ENCODE measurements at regions not wholly inside any gene's neighbourhood (a gene's known extent, or its start where the extent isn't known, plus 50 kb on each side); places are given as distances from the start of the nearest gene placed in this dataset.

DNA sequence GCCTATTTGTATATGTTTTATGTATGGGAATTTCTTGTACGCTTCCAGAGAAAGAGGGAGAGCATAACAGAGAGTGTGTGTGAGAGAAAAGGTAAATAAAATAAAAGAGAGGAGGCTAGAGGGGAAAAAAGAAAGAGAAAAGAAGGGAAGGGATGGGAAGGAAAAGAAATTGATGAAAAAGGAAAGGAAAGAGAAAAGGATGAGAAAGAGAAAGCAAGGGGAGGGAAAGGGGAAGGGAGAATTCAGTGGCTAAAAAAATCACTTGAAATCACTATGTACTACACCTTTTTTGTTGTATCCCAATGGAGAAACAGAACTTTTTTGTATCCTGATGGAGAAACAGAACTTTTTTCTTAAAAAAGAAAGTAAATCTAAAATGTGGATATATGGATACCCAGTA, 165.5 kb upstream of the MBNL1 start:
- Mint-ChIP-seq H3K36me3 (no peaks in the 10 kb centered on the region), H3K27me3 (peaks cover 0 to 4% (median 0%) of the 10 kb centered on the region in 3 donors), H3K4me3 (no peak overlapping the region), H3K4me1 (peaks cover 6 to 10% (median 8%) of the 10 kb centered on the region in 3 donors), H3K9me3 (no peaks in the 10 kb centered on the region), H3K27ac (no peak overlapping the region)
- DNase-seq (no peak), ATAC-seq (ENCODE audit: low read depth in 2 of 2) (no peak)

- no peak overlapping the region for H3K4me3 Mint-ChIP-seq
- H3K36me3 Mint-ChIP-seq, result no peaks in the 10 kb centered on the region
- peak in 1 of 2 donors; percentile 13 for ATAC-seq (ENCODE audit: low read depth in 2 of 2)
- H3K4me1 Mint-ChIP-seq, result peaks cover 6 to 10% (median 8%) of the 10 kb centered on the region in 3 donors
- H3K9me3 Mint-ChIP-seq, result no peaks in the 10 kb centered on the region
- DNase-seq, result no peak
- no peaks in the 10 kb centered on the region for H3K27me3 Mint-ChIP-seq
- peak overlapping the region in 1 of 6 donors; percentile 45 for H3K27ac Mint-ChIP-seq
These were observed 163.8 kb upstream of the MBNL1 start for GRCh38 chr3:152104847-152105415.

GRCh38 chr3:152105446-152105845, 163.3 kb upstream of the MBNL1 start:
- Mint-ChIP-seq H3K36me3 (no peaks in the 10 kb centered on the region), H3K27ac (peak overlapping the region in 1 of 6 donors; percentile 45), H3K4me1 (peaks cover 6 to 10% (median 8%) of the 10 kb centered on the region in 3 donors), H3K27me3 (no peaks in the 10 kb centered on the region), H3K4me3 (no peak overlapping the region), H3K9me3 (no peaks in the 10 kb centered on the region)
- ATAC-seq (ENCODE audit: low read depth in 2 of 2) (no peak), DNase-seq (no peak)

GRCh38 chr3:152109038-152109437, 159.7 kb upstream of the MBNL1 start:
- Mint-ChIP-seq H3K4me1 (peaks cover 6 to 10% (median 8%) of the 10 kb centered on the region in 3 donors), H3K36me3 (no peaks in the 10 kb centered on the region), H3K4me3 (no peak overlapping the region), H3K27ac (no peak overlapping the region), H3K9me3 (no peaks in the 10 kb centered on the region), H3K27me3 (no peaks in the 10 kb centered on the region)
- DNase-seq, result no peak
- no peak for ATAC-seq (ENCODE audit: low read depth in 2 of 2)

GRCh38 chr3:152113413-152113812, 155.3 kb upstream of the MBNL1 start:
- no peaks in the 10 kb centered on the region for H3K36me3 Mint-ChIP-seq
- peaks cover 0 to 12% (median 5%) of the 10 kb centered on the region in 7 donors for H3K9me3 Mint-ChIP-seq
- no peak for DNase-seq
- no peaks in the 10 kb centered on the region for H3K27me3 Mint-ChIP-seq
- peak overlapping the region in 1 of 6 donors; percentile 24 for H3K27ac Mint-ChIP-seq
- no peaks in the 10 kb centered on the region for H3K4me1 Mint-ChIP-seq
- ATAC-seq (ENCODE audit: low read depth in 2 of 2), result no peak
- H3K4me3 Mint-ChIP-seq, result no peak overlapping the region

DNA sequence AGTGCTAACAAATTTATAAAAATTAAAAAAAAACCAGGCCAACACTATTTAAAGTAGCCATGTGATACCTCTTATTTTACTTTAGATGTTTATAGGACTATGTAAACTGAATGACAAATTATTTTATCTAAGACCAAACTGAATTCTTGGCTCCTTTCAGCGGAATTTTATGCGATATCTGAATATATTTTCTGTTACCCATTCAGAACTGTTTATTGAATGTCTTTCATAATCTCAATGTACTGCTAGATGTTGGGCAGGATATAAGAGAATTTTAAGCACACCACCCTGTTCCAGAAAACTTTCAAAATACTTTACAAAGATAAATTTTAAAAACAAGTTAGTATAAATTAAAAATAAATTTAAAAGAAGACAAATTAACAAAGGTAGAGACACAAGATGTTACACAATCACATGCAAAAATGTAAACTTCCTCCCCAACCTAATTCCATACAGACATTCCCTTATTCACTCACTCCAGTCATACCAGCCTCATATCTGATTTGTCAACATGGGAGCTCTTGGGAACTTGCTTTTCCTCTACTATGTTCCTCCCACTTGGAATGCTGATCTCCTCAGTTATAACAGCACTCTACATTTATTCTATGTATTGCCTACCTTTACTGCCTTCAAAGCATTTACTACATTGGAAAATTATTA, 154.6 kb upstream of the MBNL1 start:
- H3K4me1 Mint-ChIP-seq, result no peaks in the 10 kb centered on the region
- H3K27me3 Mint-ChIP-seq, result no peaks in the 10 kb centered on the region
- no peak overlapping the region for H3K27ac Mint-ChIP-seq
- ATAC-seq (ENCODE audit: low read depth in 2 of 2) (no peak), DNase-seq (no peak)
- peaks cover 0 to 12% (median 5%) of the 10 kb centered on the region in 7 donors for H3K9me3 Mint-ChIP-seq
- no peaks in the 10 kb centered on the region for H3K36me3 Mint-ChIP-seq
- no peak overlapping the region for H3K4me3 Mint-ChIP-seq

GRCh38 chr3:152120601-152121269, 148.0 kb upstream of the MBNL1 start:
- Mint-ChIP-seq H3K9me3 (peaks cover 0 to 8% (median 4%) of the 10 kb centered on the region in 7 donors), H3K27me3 (no peaks in the 10 kb centered on the region), H3K36me3 (no peaks in the 10 kb centered on the region), H3K4me1 (peaks cover 0 to 4% (median 0%) of the 10 kb centered on the region in 3 donors), H3K27ac (no peak overlapping the region), H3K4me3 (no peak overlapping the region)
- ATAC-seq (ENCODE audit: low read depth in 2 of 2) (no peak), DNase-seq (no peak)

DNA sequence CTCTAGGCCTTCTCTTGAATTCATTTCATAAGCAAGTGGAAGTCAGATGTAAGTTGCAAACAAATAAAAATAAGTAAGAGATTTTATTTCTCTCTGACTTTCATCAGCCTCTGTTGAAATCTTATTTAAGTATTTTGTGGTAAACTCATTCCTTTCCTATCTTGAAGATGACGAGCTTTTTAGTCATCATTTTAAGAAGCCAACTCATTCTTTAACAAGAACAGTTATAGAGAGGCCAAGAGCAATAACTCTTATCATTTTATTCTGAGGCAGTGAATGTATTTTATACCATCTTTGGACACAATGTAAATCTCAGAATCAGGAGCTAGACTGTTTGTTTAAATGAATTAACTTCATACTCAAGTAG, 147.5 kb upstream of the MBNL1 start:
- H3K4me1 Mint-ChIP-seq, result peaks cover 0 to 4% (median 0%) of the 10 kb centered on the region in 3 donors
- H3K36me3 Mint-ChIP-seq, result no peaks in the 10 kb centered on the region
- DNase-seq (no peak), ATAC-seq (ENCODE audit: low read depth in 2 of 2) (no peak)
- H3K4me3 Mint-ChIP-seq, result no peak overlapping the region
- peaks cover 0 to 6% (median 2%) of the 10 kb centered on the region in 7 donors for H3K9me3 Mint-ChIP-seq
- H3K27me3 Mint-ChIP-seq, result no peaks in the 10 kb centered on the region
- H3K27ac Mint-ChIP-seq, result no peak overlapping the region

DNA sequence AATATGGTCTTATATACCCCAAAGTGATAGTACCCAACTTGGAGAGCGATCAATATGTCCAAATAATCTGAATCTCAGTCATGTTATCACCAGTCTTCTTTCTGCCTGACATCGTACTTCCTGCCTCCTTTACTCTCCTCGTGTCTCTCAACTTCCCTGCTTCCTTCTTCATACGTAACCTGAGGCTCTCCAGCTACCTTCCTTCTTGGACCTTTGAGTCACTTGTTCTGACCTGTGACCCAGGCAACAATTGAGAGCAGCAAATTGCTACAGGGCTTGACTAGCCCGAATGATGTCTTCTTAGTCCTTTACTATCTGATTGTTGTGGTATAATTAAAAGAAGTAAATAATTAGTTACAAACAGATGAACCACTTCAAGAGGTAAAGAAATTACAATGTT, 145.9 kb upstream of the MBNL1 start:
- ATAC-seq (ENCODE audit: low read depth in 2 of 2) (no peak), DNase-seq (no peak)
- peaks cover 0 to 4% (median 0%) of the 10 kb centered on the region in 3 donors for H3K4me1 Mint-ChIP-seq
- no peaks in the 10 kb centered on the region for H3K36me3 Mint-ChIP-seq
- H3K27me3 Mint-ChIP-seq, result no peaks in the 10 kb centered on the region
- peaks cover 0 to 6% (median 0%) of the 10 kb centered on the region in 7 donors for H3K9me3 Mint-ChIP-seq
- no peak overlapping the region for H3K27ac Mint-ChIP-seq
- no peak overlapping the region for H3K4me3 Mint-ChIP-seq

GRCh38 chr3:152123457-152123856, 145.3 kb upstream of the MBNL1 start:
- Mint-ChIP-seq H3K27ac (peak overlapping the region in 1 of 6 donors; percentile 57), H3K27me3 (no peaks in the 10 kb centered on the region), H3K4me3 (no peak overlapping the region), H3K36me3 (no peaks in the 10 kb centered on the region), H3K9me3 (peaks cover 0 to 1% (median 0%) of the 10 kb centered on the region in 7 donors), H3K4me1 (peaks cover 0 to 4% (median 0%) of the 10 kb centered on the region in 3 donors)
- ATAC-seq (ENCODE audit: low read depth in 2 of 2) (no peak), DNase-seq (no peak)

DNA sequence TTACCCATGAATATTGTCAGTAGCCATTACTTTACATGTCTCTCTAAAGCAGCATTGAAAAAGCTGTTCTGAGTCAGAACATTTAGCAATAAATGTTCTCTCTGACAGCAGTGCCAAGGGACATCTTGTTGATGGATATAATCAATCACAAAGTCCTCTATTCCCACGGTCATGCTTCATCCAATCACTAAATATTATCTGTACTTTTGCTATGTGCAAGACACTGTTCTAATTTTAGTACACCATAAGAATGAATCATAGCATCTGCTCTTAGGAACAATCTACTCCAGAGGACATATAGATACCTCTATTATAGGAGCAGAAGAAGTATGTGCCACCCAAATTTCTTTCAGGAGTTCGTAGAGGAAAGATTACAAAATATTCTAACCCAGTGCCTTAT, 142.5 kb upstream of the MBNL1 start:
- DNase-seq, result no peak
- Mint-ChIP-seq H3K9me3 (no peaks in the 10 kb centered on the region), H3K27me3 (no peaks in the 10 kb centered on the region), H3K36me3 (no peaks in the 10 kb centered on the region), H3K27ac (no peak overlapping the region), H3K4me1 (peaks cover 0 to 4% (median 0%) of the 10 kb centered on the region in 3 donors), H3K4me3 (no peak overlapping the region)
- no peak for ATAC-seq (ENCODE audit: low read depth in 2 of 2)

- peak overlapping the region in 2 of 6 donors; percentile 2 to 3 for H3K27ac Mint-ChIP-seq
- H3K9me3 Mint-ChIP-seq, result no peaks in the 10 kb centered on the region
- no peaks in the 10 kb centered on the region for H3K27me3 Mint-ChIP-seq
- ATAC-seq (ENCODE audit: low read depth in 2 of 2) (no peak), DNase-seq (no peak)
- H3K36me3 Mint-ChIP-seq, result no peaks in the 10 kb centered on the region
- no peak overlapping the region for H3K4me3 Mint-ChIP-seq
- peaks cover 0 to 4% (median 0%) of the 10 kb centered on the region in 3 donors for H3K4me1 Mint-ChIP-seq
These were observed 141.7 kb upstream of the MBNL1 start for GRCh38 chr3:152127058-152127457.

GRCh38 chr3:152128356-152128755, 140.4 kb upstream of the MBNL1 start:
- no peak overlapping the region for H3K4me3 Mint-ChIP-seq
- ATAC-seq (ENCODE audit: low read depth in 2 of 2) (no peak), DNase-seq (no peak)
- no peaks in the 10 kb centered on the region for H3K4me1 Mint-ChIP-seq
- H3K36me3 Mint-ChIP-seq, result no peaks in the 10 kb centered on the region
- H3K27ac Mint-ChIP-seq, result no peak overlapping the region
- H3K9me3 Mint-ChIP-seq, result no peaks in the 10 kb centered on the region
- no peaks in the 10 kb centered on the region for H3K27me3 Mint-ChIP-seq

DNA sequence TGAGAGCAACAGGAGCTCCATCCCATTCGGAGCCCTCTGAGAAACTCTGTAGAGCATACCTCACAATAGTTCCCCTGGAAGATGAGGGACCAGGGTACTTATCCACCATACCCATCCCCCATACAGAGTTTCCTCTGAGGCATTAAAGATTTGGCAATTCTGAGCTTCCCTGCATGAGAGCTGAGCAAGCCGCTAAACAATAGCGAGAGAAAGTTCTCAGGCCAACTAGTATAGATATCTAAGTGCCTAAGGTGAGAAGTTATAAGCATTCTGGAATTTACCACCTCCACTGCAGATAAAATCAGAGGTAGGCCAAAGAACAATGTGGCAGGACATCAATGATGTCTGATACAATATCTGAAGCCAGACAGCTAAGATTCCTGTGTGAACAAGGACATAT, 129.1 kb upstream of the MBNL1 start:
- ATAC-seq (ENCODE audit: low read depth in 2 of 2), result no peak

More for the DNA sequence above, 129.1 kb upstream of the MBNL1 start:
- Mint-ChIP-seq H3K9me3 (peaks cover 0 to 7% (median 5%) of the 10 kb centered on the region in 7 donors), H3K27me3 (no peaks in the 10 kb centered on the region), H3K36me3 (peaks cover 8 to 17% of the 10 kb centered on the region in 2 donors), H3K4me3 (no peak overlapping the region), H3K4me1 (no peaks in the 10 kb centered on the region), H3K27ac (no peak overlapping the region)
- no peak for DNase-seq

Data from naive B cell (primary cell).